GM12872 (cell line): ENCODE measurements at regions not wholly inside any gene's neighbourhood (a gene's known extent, or its start where the extent isn't known, plus 50 kb on each side); places are given as distances from the start of the nearest gene placed in this dataset.

Experiments
- CTCF ChIP-seq: IDR thresholded peaks from 3 replicates; pipeline ENCODE4 v1.5.1; 2011; ENCODE audit warnings: low read depth, mild to moderate bottlenecking, low read length, moderate library complexity; ENCODE audit not compliant: insufficient read depth

GRCh38 chrX:63530654-63531053, 179.5 kb upstream of the SPIN4 start:
- no peak for TF ChIP-seq CTCF

DNA sequence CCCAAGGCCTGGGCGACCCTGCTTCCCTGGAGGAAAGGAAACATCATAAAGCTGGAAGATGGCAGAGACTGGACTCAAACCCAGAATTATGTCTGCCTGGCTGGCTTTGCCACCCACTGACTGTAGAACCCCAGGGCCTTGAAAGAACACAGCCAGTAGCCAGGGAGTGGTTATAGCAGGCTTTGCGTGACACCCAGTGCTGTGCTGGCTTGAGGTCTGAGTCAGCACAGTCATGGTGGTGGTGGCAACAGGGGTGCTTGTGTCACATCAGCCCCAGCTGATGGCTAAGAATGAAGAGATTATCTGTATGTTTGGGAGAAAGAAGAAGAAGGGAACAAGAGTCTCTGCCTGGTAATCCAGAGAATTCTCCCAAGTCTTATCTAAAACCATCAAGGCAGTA, 178.8 kb upstream of the SPIN4 start:
- TF ChIP-seq CTCF, result no peak

DNA sequence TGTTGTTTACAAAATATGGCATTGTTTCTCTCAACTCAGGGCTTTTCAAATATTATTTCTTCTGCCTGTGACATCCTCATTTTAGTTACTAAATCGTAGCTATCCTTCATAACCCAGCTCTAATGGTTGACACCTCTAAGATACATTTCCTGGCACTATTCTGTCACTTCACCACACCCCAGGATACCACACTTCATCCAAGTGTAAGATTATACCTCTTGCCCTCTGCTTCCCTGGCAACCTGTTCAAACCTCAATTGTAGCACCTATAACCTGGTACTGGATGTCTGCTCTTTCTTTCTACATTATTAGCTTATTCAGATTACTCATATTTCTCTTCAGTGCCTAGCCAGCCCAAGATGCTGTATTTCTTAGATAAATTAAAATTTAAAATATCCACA, 175.7 kb upstream of the SPIN4 start:
- no peak for TF ChIP-seq CTCF

- no peak for TF ChIP-seq CTCF
Observed at GRCh38 chrX:63525491-63525890, 174.4 kb upstream of the SPIN4 start.

DNA sequence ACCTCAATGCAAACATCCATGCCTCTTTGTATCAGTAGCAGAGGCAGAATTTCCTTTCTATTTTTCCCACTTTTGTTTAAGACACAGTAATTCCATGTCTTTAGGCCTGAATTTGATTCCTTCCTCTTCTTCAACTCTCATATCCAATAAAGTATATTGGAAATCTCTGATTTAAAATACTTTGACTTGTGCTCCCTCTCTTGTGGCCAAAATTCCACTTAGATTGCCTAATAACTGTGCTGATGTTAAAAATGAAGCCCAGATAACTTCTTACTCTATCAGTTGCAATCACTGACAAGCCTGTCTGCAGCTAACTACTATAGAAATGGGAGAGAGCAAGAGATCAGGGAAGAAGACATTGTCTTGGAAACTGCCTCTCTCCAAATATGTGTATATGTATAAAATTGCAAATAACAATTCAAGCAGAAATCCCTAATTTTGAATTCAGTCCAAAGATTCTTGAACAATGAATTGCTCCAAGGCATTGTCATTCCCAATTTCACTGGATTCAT, 163.5 kb upstream of the SPIN4 start:
- no peak for TF ChIP-seq CTCF

DNA sequence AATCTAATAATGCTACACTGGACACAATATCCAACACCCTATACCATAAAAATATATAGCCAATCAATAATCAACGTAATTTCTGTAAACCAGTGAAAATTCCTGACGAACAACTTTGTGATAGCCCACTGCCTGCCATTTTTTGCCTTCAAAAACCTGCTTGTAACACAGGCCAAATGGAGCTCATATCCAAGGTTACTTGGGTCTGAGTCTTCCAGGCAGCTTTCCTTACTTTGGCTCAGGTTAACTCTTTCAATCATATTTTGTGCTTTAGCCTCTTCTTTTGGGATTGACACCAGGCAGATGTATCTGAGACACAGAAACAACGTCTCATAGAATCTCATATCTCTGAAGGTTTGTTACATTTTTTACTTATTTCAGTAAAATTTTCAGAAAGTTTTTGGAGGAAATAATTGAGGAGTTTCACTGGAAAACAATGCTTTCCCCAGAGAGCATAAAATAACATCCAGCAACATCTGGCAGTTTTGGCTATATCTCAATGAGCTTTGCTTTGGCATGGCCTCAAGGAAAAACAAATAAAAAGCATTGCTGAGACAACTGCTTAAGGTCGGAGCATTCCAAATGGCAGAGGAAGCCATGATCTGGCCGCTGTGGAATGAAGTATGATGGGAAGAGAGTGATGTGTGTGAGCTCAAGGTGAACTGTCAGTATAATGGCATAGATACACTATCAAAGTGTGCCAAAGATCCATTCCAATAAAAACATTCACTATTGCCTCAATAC, 162.9 kb upstream of the SPIN4 start:
- no peak for TF ChIP-seq CTCF

- TF ChIP-seq CTCF, result no peak
Observed at GRCh38 chrX:63511361-63511760, 160.2 kb upstream of the SPIN4 start.
